Thoracic aorta (tissue), 2 donors: ENCODE measurements at regions not wholly inside any gene's neighbourhood (a gene's known extent, or its start where the extent isn't known, plus 50 kb on each side); places are given as distances from the start of the nearest gene placed in this dataset.

Source experiments
- ATAC-seq: fragments of 150-250 bp; one replicate; pipeline ENCODE4 v1.8.0; 2017; ENCODE audit warnings: low read depth; ENCODE audit not compliant: insufficient number of reproducible peaks, low FRiP score
- DNase-seq: peaks from one replicate; pipeline ENCODE4 v3.0.0-alpha.2; 2020; ENCODE audit warnings: low spot score
- H3K27ac ChIP-seq, 2 donors: fragments of 200-600 bp; sonication (generic); 1 replicate in 1 of 2; 2 replicates in 1 of 2; pipeline ENCODE4 v1.5.1; 2016; ENCODE audit warnings: mild to moderate bottlenecking in 2 of 2, moderate library complexity in 2 of 2
- H3K27me3 ChIP-seq: fragments of 200-600 bp; sonication (generic); replicated peaks from 2 replicates; pipeline ENCODE4 v1.6.0; 2016; ENCODE audit warnings: mild to moderate bottlenecking; ENCODE audit not compliant: insufficient read depth
- H3K36me3 ChIP-seq: fragments of 200-600 bp; sonication (generic); one replicate; pipeline ENCODE4 v1.5.1; 2016
- H3K4me1 ChIP-seq, 2 donors: fragments of 200-600 bp; sonication (generic); 1 replicate in 1 of 2; 2 replicates in 1 of 2; pipeline versions ENCODE4 v1.5.1 to v1.6.0; 2016; ENCODE audit warnings: low read depth in 2 of 2, mild to moderate bottlenecking in 1 of 2; ENCODE audit not compliant: control insufficient read depth in 1 of 2
- H3K4me3 ChIP-seq: fragments of 200-600 bp; sonication (generic); 2 replicates; pipeline ENCODE4 v1.5.1; 2016; ENCODE audit warnings: mild to moderate bottlenecking
- H3K9me3 ChIP-seq: fragments of 200-600 bp; sonication (generic); 2 replicates; pipeline ENCODE4 v1.5.1; 2016
- TF ChIP-seq, protein P1 (sequence below): fragments of 200-600 bp; sonication (generic); IDR thresholded peaks from one replicate; pipeline ENCODE4 v1.5.1; 2019; ENCODE audit warnings: antibody characterized with exemption

DNA sequence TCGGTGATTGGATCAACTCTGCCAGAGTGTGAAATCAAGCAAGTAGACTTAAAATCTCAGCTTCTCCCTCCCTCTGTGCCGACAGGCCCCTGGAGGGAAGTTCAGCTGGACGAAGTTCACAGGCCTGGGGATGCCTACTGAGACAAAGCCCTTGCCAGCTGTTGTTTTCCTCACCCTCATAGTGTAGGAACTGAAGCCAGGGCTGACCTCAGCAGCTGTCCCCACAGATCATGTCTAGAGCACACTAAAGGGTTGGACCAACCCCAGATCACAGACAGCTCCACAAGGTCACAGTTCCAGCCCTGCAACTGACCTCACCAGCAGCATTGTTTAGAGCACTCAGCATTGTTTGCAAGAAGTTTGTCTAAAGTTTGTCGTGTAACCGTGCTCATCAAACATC lies 261.9 kb upstream of the ECI2 start:
- no peak for DNase-seq
- H3K9me3 ChIP-seq, result no peaks in the 10 kb centered on the region
- H3K27me3 ChIP-seq, result no peaks in the 10 kb centered on the region
- H3K27ac ChIP-seq, result no peak overlapping the region
- H3K4me3 ChIP-seq, result no peak overlapping the region
- no peak for ATAC-seq
- H3K4me1 ChIP-seq, result peaks cover 8% of the 10 kb centered on the region in 2 donors
- no peaks in the 10 kb centered on the region for H3K36me3 ChIP-seq
- TF ChIP-seq, protein P1, sequence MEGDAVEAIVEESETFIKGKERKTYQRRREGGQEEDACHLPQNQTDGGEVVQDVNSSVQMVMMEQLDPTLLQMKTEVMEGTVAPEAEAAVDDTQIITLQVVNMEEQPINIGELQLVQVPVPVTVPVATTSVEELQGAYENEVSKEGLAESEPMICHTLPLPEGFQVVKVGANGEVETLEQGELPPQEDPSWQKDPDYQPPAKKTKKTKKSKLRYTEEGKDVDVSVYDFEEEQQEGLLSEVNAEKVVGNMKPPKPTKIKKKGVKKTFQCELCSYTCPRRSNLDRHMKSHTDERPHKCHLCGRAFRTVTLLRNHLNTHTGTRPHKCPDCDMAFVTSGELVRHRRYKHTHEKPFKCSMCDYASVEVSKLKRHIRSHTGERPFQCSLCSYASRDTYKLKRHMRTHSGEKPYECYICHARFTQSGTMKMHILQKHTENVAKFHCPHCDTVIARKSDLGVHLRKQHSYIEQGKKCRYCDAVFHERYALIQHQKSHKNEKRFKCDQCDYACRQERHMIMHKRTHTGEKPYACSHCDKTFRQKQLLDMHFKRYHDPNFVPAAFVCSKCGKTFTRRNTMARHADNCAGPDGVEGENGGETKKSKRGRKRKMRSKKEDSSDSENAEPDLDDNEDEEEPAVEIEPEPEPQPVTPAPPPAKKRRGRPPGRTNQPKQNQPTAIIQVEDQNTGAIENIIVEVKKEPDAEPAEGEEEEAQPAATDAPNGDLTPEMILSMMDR, result no peak

- no peak overlapping the region for H3K27ac ChIP-seq
- H3K36me3 ChIP-seq, result no peaks in the 10 kb centered on the region
- H3K9me3 ChIP-seq, result no peaks in the 10 kb centered on the region
- no peaks in the 10 kb centered on the region for H3K4me1 ChIP-seq
- H3K27me3 ChIP-seq, result no peaks in the 10 kb centered on the region
- TF ChIP-seq, protein P1, result no peak
- ATAC-seq (no peak), DNase-seq (no peak)
- H3K4me3 ChIP-seq, result no peak overlapping the region
These were observed 260.7 kb upstream of the ECI2 start for GRCh38 chr6:4396044-4396443.

DNA sequence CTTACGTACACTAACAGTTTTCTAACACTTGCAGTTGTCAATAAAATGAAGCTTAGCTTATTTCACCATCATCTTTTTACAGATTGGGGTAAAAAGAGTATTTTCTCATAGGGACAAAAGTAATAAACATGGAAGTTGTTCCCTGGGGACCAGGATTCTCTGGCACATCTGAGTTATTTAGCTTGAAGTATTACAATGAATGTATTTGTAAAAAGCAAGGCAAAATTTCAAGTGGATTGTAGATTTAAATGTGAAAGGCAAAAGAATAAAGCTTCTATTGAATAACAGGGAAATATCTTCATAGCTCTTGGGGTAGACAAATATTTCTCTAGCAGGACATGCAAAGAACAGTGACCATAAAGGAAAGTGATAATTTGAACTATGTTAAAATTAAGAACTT lies 260.0 kb upstream of the ECI2 start:
- DNase-seq (no peak), ATAC-seq (no peak)
- no peak overlapping the region for H3K27ac ChIP-seq
- H3K36me3 ChIP-seq, result no peaks in the 10 kb centered on the region
- no peaks in the 10 kb centered on the region for H3K9me3 ChIP-seq
- H3K27me3 ChIP-seq, result no peaks in the 10 kb centered on the region
- no peak overlapping the region for H3K4me3 ChIP-seq
- TF ChIP-seq, protein P1, result no peak
- no peaks in the 10 kb centered on the region for H3K4me1 ChIP-seq

GRCh38 chr6:4394786-4395185 lies 259.4 kb upstream of the ECI2 start:
- Histone ChIP-seq H3K27ac (no peak overlapping the region), H3K4me1 (no peaks in the 10 kb centered on the region), H3K27me3 (no peaks in the 10 kb centered on the region), H3K9me3 (no peaks in the 10 kb centered on the region), H3K4me3 (no peak overlapping the region), H3K36me3 (no peaks in the 10 kb centered on the region)
- TF ChIP-seq, protein P1, result no peak
- ATAC-seq (no peak), DNase-seq (no peak)

GRCh38 chr6:4388675-4389074 lies 253.3 kb upstream of the ECI2 start:
- no peak overlapping the region for H3K4me3 ChIP-seq
- no peaks in the 10 kb centered on the region for H3K36me3 ChIP-seq
- peaks cover 15% of the 10 kb centered on the region for H3K9me3 ChIP-seq
- TF ChIP-seq, protein P1, result no peak
- H3K4me1 ChIP-seq, result no peaks in the 10 kb centered on the region
- no peak for ATAC-seq
- no peak for DNase-seq
- no peak overlapping the region for H3K27ac ChIP-seq
- H3K27me3 ChIP-seq, result no peaks in the 10 kb centered on the region
